Progenitor cell of endocrine pancreas (in vitro differentiated cells): ENCODE measurements at regions not wholly inside any gene's neighbourhood (a gene's known extent, or its start where the extent isn't known, plus 50 kb on each side); places are given as distances from the start of the nearest gene placed in this dataset.

Source experiments
- DNase-seq: peaks from one replicate; pipeline ENCODE4 v3.0.0; 2021; ENCODE audit warnings: low spot score; ENCODE audit not compliant: unreplicated experiment
- H3K27ac Mint-ChIP-seq: 2 replicates; pipeline ENCODE4 v1.8.0; 2021; ENCODE audit warnings: mild to moderate bottlenecking, moderate library complexity, mixed read lengths
- H3K27me3 Mint-ChIP-seq: 2 replicates; pipeline ENCODE4 v1.8.0; 2021; ENCODE audit warnings: mixed read lengths
- H3K36me3 Mint-ChIP-seq: 2 replicates; pipeline ENCODE4 v1.8.0; 2022; ENCODE audit warnings: mixed read lengths; ENCODE audit not compliant: insufficient read depth
- H3K4me1 Mint-ChIP-seq: 2 replicates; pipeline ENCODE4 v1.8.0; 2021; ENCODE audit warnings: low read depth, mixed read lengths
- H3K4me3 Mint-ChIP-seq: 2 replicates; pipeline ENCODE4 v1.8.0; 2021; ENCODE audit warnings: low read depth, mild to moderate bottlenecking, moderate library complexity, mixed read lengths
- H3K9me3 Mint-ChIP-seq: 2 replicates; pipeline ENCODE4 v1.8.0; 2021; ENCODE audit warnings: low read depth, mixed read lengths
- TF ChIP-seq, protein P1 (sequence below): fragments of 200-600 bp; sonication (generic); IDR thresholded peaks from one replicate; pipeline ENCODE4 v1.5.0; 2021; ENCODE audit warnings: antibody characterized with exemption, mild to moderate bottlenecking; ENCODE audit not compliant: unreplicated experiment

GRCh38 chr1:4002741-4003140 lies 102.7 kb upstream of the C1orf174 start:
- H3K27me3 Mint-ChIP-seq: peaks cover 19% of the 10 kb centered on the region
- no peaks in the 10 kb centered on the region for H3K4me1 Mint-ChIP-seq
- H3K9me3 Mint-ChIP-seq: peaks cover 3% of the 10 kb centered on the region
- no peak overlapping the region for H3K27ac Mint-ChIP-seq
- H3K4me3 Mint-ChIP-seq: no peak overlapping the region
- TF ChIP-seq, protein P1, sequence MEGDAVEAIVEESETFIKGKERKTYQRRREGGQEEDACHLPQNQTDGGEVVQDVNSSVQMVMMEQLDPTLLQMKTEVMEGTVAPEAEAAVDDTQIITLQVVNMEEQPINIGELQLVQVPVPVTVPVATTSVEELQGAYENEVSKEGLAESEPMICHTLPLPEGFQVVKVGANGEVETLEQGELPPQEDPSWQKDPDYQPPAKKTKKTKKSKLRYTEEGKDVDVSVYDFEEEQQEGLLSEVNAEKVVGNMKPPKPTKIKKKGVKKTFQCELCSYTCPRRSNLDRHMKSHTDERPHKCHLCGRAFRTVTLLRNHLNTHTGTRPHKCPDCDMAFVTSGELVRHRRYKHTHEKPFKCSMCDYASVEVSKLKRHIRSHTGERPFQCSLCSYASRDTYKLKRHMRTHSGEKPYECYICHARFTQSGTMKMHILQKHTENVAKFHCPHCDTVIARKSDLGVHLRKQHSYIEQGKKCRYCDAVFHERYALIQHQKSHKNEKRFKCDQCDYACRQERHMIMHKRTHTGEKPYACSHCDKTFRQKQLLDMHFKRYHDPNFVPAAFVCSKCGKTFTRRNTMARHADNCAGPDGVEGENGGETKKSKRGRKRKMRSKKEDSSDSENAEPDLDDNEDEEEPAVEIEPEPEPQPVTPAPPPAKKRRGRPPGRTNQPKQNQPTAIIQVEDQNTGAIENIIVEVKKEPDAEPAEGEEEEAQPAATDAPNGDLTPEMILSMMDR: no peak
- no peaks in the 10 kb centered on the region for H3K36me3 Mint-ChIP-seq
- no peak for DNase-seq

GRCh38 chr1:4003846-4004505 lies 103.9 kb upstream of the C1orf174 start:
- DNase-seq: no peak
- Mint-ChIP-seq H3K9me3 (peaks cover 3% of the 10 kb centered on the region), H3K27ac (no peak overlapping the region), H3K4me3 (no peak overlapping the region), H3K4me1 (no peaks in the 10 kb centered on the region), H3K36me3 (no peaks in the 10 kb centered on the region), H3K27me3 (peaks cover 19% of the 10 kb centered on the region)
- TF ChIP-seq, protein P1: no peak

- peaks cover 3% of the 10 kb centered on the region for H3K9me3 Mint-ChIP-seq
- H3K27ac Mint-ChIP-seq: no peak overlapping the region
- H3K4me3 Mint-ChIP-seq: no peak overlapping the region
- TF ChIP-seq, protein P1: no peak
- no peak for DNase-seq
- no peaks in the 10 kb centered on the region for H3K4me1 Mint-ChIP-seq
- H3K36me3 Mint-ChIP-seq: no peaks in the 10 kb centered on the region
- peaks cover 19% of the 10 kb centered on the region for H3K27me3 Mint-ChIP-seq
Observed at GRCh38 chr1:4004635-4005430, 104.8 kb upstream of the C1orf174 start.

DNA sequence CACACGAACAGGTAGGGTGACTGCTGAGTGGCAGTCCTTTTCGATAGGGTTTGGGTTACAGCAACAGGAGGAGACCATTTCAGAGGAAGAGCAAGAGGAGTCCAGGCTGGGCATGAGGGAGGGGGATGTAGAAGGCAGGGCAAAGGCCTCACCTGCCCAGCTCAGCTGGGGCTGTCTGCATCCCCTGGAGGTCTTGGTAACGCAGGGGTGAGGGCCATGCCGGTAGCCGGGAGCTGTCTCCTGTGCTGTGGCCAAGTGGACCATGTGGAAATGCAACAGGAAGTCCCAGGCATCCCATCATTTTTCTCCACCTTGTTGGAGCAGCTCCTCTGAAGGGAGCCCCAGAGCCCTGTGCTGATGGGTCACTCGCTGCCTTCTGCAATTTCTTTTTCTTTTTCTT lies 105.4 kb upstream of the C1orf174 start:
- Mint-ChIP-seq H3K36me3 (no peaks in the 10 kb centered on the region), H3K9me3 (peaks cover 3% of the 10 kb centered on the region)
- no peak for DNase-seq

GRCh38 chr1:4006676-4007374 lies 106.8 kb upstream of the C1orf174 start:
- Mint-ChIP-seq H3K36me3 (no peaks in the 10 kb centered on the region), H3K4me3 (no peak overlapping the region), H3K27ac (no peak overlapping the region), H3K27me3 (peaks cover 15% of the 10 kb centered on the region), H3K4me1 (peaks cover 2% of the 10 kb centered on the region), H3K9me3 (peaks cover 3% of the 10 kb centered on the region)
- TF ChIP-seq, protein P1: no peak
- DNase-seq: no peak

More for the DNA sequence above, 105.4 kb upstream of the C1orf174 start:
- TF ChIP-seq, protein P1: no peak
- H3K27ac Mint-ChIP-seq: no peak overlapping the region
- peaks cover 2% of the 10 kb centered on the region for H3K4me1 Mint-ChIP-seq
- no peak overlapping the region for H3K4me3 Mint-ChIP-seq
- H3K27me3 Mint-ChIP-seq: peaks cover 19% of the 10 kb centered on the region
